Activated CD8-positive, alpha-beta memory T cell treated with anti-CD3 and anti-CD28 coated beads, Interleukin-2, amount 10 ng/mL, durations not matched to agents 7 days and 5 days (primary cell): ENCODE measurements at regions not wholly inside any gene's neighbourhood (a gene's known extent, or its start where the extent isn't known, plus 50 kb on each side); places are given as distances from the start of the nearest gene placed in this dataset.

Experiments used
- ATAC-seq: fragments of 150-1000 bp; cut with Tn5 transposase; one replicate; pipeline ENCODE4 v1.10.0; 2021; ENCODE audit warnings: moderate library complexity
- CTCF ChIA-PET: fragments of 350-600 bp; sonication (Branson Sonifier 250); formaldehyde crosslinking; loops from one replicate; lab custom pipeline; 2021; ENCODE audit warnings: antibody characterized with exemption; lab: Charles Lee
- DNase-seq: peaks from one replicate; pipeline ENCODE4 v3.0.0-alpha.2; 2020
- H3K27ac Mint-ChIP-seq: one replicate; pipeline ENCODE4 v1.8.0; 2021; ENCODE audit warnings: mild to moderate bottlenecking, mixed read lengths
- H3K27me3 Mint-ChIP-seq: one replicate; pipeline ENCODE4 v1.8.0; 2021; ENCODE audit warnings: mixed read lengths
- H3K36me3 Mint-ChIP-seq: one replicate; pipeline ENCODE4 v1.8.0; 2021; ENCODE audit warnings: mild to moderate bottlenecking, mixed read lengths
- H3K4me1 Mint-ChIP-seq: one replicate; pipeline ENCODE4 v1.8.0; 2021; ENCODE audit warnings: mixed read lengths
- H3K4me3 Mint-ChIP-seq: one replicate; pipeline ENCODE4 v1.8.0; 2021; ENCODE audit warnings: mild to moderate bottlenecking, moderate library complexity, mixed read lengths
- H3K9me3 Mint-ChIP-seq: one replicate; pipeline ENCODE4 v1.8.0; 2022; ENCODE audit warnings: low read depth, mixed read lengths

GRCh38 chr4:26033389-26033788, 119.4 kb downstream of the SMIM20 start:
- Mint-ChIP-seq H3K27ac (no peak overlapping the region), H3K9me3 (no peaks in the 10 kb centered on the region), H3K4me3 (no peak overlapping the region), H3K27me3 (peaks cover 8% of the 10 kb centered on the region), H3K4me1 (peaks cover 27% of the 10 kb centered on the region), H3K36me3 (peaks cover 1% of the 10 kb centered on the region)
- ATAC-seq (no peak), DNase-seq (no peak)
- CTCF ChIA-PET = interaction anchor here (1.0 kb wide), 2 partner anchors 285 to 296 kb away, joined by 3 read pairs; no protein-coding TSS in a partner anchor

- peaks cover 30% of the 10 kb centered on the region for H3K4me1 Mint-ChIP-seq
- CTCF ChIA-PET = no interaction called here
- peaks cover 8% of the 10 kb centered on the region for H3K27me3 Mint-ChIP-seq
- DNase-seq = peak; percentile 66
- ATAC-seq = peak; percentile 96
- no peaks in the 10 kb centered on the region for H3K9me3 Mint-ChIP-seq
- no peak overlapping the region for H3K4me3 Mint-ChIP-seq
- H3K27ac Mint-ChIP-seq = no peak overlapping the region
- peaks cover 3% of the 10 kb centered on the region for H3K36me3 Mint-ChIP-seq
Observed at GRCh38 chr4:26034849-26035248, 120.8 kb downstream of the SMIM20 start.

- Mint-ChIP-seq H3K4me3 (no peak overlapping the region), H3K9me3 (no peaks in the 10 kb centered on the region), H3K36me3 (peaks cover 3% of the 10 kb centered on the region), H3K4me1 (peaks cover 23% of the 10 kb centered on the region), H3K27me3 (peaks cover 9% of the 10 kb centered on the region), H3K27ac (no peak overlapping the region)
- CTCF ChIA-PET = no interaction called here
- ATAC-seq (no peak), DNase-seq (no peak)
Observed at GRCh38 chr4:26035921-26036320, 121.9 kb downstream of the SMIM20 start.

- Mint-ChIP-seq H3K4me1 (peaks cover 14% of the 10 kb centered on the region), H3K27me3 (peaks cover 18% of the 10 kb centered on the region), H3K27ac (no peak overlapping the region), H3K9me3 (no peaks in the 10 kb centered on the region), H3K4me3 (no peak overlapping the region), H3K36me3 (peaks cover 2% of the 10 kb centered on the region)
- ATAC-seq (no peak), DNase-seq (no peak)
- CTCF ChIA-PET = interaction anchor here (1.3 kb wide), 1 partner anchor 371 kb away, joined by 3 read pairs; no protein-coding TSS in a partner anchor
Observed at GRCh38 chr4:26039639-26040359, 125.8 kb downstream of the SMIM20 start.

GRCh38 chr4:26044524-26044923, 130.5 kb downstream of the SMIM20 start:
- Mint-ChIP-seq H3K27ac (no peak overlapping the region), H3K9me3 (peaks cover 6% of the 10 kb centered on the region), H3K4me1 (peaks cover 3% of the 10 kb centered on the region), H3K36me3 (peaks cover 4% of the 10 kb centered on the region), H3K27me3 (peaks cover 10% of the 10 kb centered on the region), H3K4me3 (no peak overlapping the region)
- ATAC-seq (no peak), DNase-seq (no peak)
- CTCF ChIA-PET = no interaction called here

GRCh38 chr4:26044983-26045382, 131.0 kb downstream of the SMIM20 start:
- Mint-ChIP-seq H3K9me3 (peaks cover 6% of the 10 kb centered on the region), H3K27me3 (peaks cover 10% of the 10 kb centered on the region), H3K4me3 (no peak overlapping the region), H3K36me3 (peaks cover 4% of the 10 kb centered on the region), H3K4me1 (peaks cover 3% of the 10 kb centered on the region), H3K27ac (no peak overlapping the region)
- CTCF ChIA-PET = no interaction called here
- ATAC-seq = no peak
- no peak for DNase-seq

- Mint-ChIP-seq H3K27me3 (peaks cover 7% of the 10 kb centered on the region), H3K27ac (no peak overlapping the region), H3K36me3 (peaks cover 4% of the 10 kb centered on the region), H3K4me3 (no peak overlapping the region), H3K4me1 (peaks cover 3% of the 10 kb centered on the region), H3K9me3 (peaks cover 6% of the 10 kb centered on the region)
- CTCF ChIA-PET = interaction anchor here (1.1 kb wide), 1 partner anchor 277 kb away, joined by 3 read pairs; no protein-coding TSS in a partner anchor
- no peak for DNase-seq
- ATAC-seq = no peak
Observed at GRCh38 chr4:26047795-26048194, 133.8 kb downstream of the SMIM20 start.

- Mint-ChIP-seq H3K27me3 (peaks cover 7% of the 10 kb centered on the region), H3K36me3 (peaks cover 4% of the 10 kb centered on the region), H3K27ac (no peak overlapping the region), H3K4me1 (peaks cover 9% of the 10 kb centered on the region), H3K9me3 (peaks cover 6% of the 10 kb centered on the region), H3K4me3 (no peak overlapping the region)
- DNase-seq = no peak
- CTCF ChIA-PET = no interaction called here
- ATAC-seq = no peak
Observed at GRCh38 chr4:26048378-26048882, 134.4 kb downstream of the SMIM20 start.

GRCh38 chr4:26048950-26049349, 134.9 kb downstream of the SMIM20 start:
- Mint-ChIP-seq H3K36me3 (peaks cover 4% of the 10 kb centered on the region), H3K9me3 (peaks cover 6% of the 10 kb centered on the region), H3K4me3 (no peak overlapping the region), H3K27me3 (peaks cover 7% of the 10 kb centered on the region), H3K4me1 (peaks cover 10% of the 10 kb centered on the region), H3K27ac (no peak overlapping the region)
- CTCF ChIA-PET = interaction anchor here (1.5 kb wide), 1 partner anchor 11 kb away, joined by 4 read pairs; no protein-coding TSS in a partner anchor
- ATAC-seq (no peak), DNase-seq (no peak)

GRCh38 chr4:26049447-26049846, 135.4 kb downstream of the SMIM20 start:
- Mint-ChIP-seq H3K4me3 (no peak overlapping the region), H3K27me3 (peaks cover 7% of the 10 kb centered on the region), H3K36me3 (peaks cover 4% of the 10 kb centered on the region), H3K9me3 (peaks cover 10% of the 10 kb centered on the region), H3K27ac (no peak overlapping the region), H3K4me1 (peaks cover 10% of the 10 kb centered on the region)
- ATAC-seq (no peak), DNase-seq (no peak)
- CTCF ChIA-PET = interaction anchor here (1.1 to 1.5 kb wide), 2 partner anchors 12 to 20 kb away, joined by 3 to 4 read pairs; no protein-coding TSS in a partner anchor

GRCh38 chr4:26050212-26050643, 136.2 kb downstream of the SMIM20 start:
- H3K27me3 Mint-ChIP-seq = peaks cover 7% of the 10 kb centered on the region
- no peak for DNase-seq
- no peak for ATAC-seq
- H3K27ac Mint-ChIP-seq = no peak overlapping the region
- CTCF ChIA-PET = interaction anchor here (1.1 to 1.5 kb wide), 2 partner anchors 12 to 21 kb away, joined by 3 to 4 read pairs; no protein-coding TSS in a partner anchor
- peaks cover 12% of the 10 kb centered on the region for H3K9me3 Mint-ChIP-seq
- peaks cover 4% of the 10 kb centered on the region for H3K36me3 Mint-ChIP-seq
- H3K4me3 Mint-ChIP-seq = no peak overlapping the region
- peaks cover 7% of the 10 kb centered on the region for H3K4me1 Mint-ChIP-seq

- CTCF ChIA-PET = no interaction called here
- H3K27ac Mint-ChIP-seq = no peak overlapping the region
- ATAC-seq = no peak
Observed at GRCh38 chr4:26050671-26051070, 136.7 kb downstream of the SMIM20 start.

GRCh38 chr4:26051240-26051639, 137.2 kb downstream of the SMIM20 start:
- Mint-ChIP-seq H3K4me3 (no peak overlapping the region), H3K27ac (no peak overlapping the region), H3K9me3 (peaks cover 10% of the 10 kb centered on the region), H3K27me3 (peaks cover 8% of the 10 kb centered on the region), H3K36me3 (peaks cover 3% of the 10 kb centered on the region), H3K4me1 (peaks cover 7% of the 10 kb centered on the region)
- DNase-seq = no peak
- no peak for ATAC-seq
- CTCF ChIA-PET = no interaction called here

More at GRCh38 chr4:26050671-26051070, 136.7 kb downstream of the SMIM20 start:
- H3K4me3 Mint-ChIP-seq = no peak overlapping the region
- peaks cover 12% of the 10 kb centered on the region for H3K9me3 Mint-ChIP-seq
- H3K36me3 Mint-ChIP-seq = peaks cover 4% of the 10 kb centered on the region
- H3K27me3 Mint-ChIP-seq = peaks cover 7% of the 10 kb centered on the region
- DNase-seq = no peak
- peaks cover 7% of the 10 kb centered on the region for H3K4me1 Mint-ChIP-seq
